ENCODE measurements at regions not wholly inside any gene's neighbourhood (a gene's known extent, or its start where the extent isn't known, plus 50 kb on each side); places are given as distances from the start of the nearest gene placed in this dataset.

DNA sequence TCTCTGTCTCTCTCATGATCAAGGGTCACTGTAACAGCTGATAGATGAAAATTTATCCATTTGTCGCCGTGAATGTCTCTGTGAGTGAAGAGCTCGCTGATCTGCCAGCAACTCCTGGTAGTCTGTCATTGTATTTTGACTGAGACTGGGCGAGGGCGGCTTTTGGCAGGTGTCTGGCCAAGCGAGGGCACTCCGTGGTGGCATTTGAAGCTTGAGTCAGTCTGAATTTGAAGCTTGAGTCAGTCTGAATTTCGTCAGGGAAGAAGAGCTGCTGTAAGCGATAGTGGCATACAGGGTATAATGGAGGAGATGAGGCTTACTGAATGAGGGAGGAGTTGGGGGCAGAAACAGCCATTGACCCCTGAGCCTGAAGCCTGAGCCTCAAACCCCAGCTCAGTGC is 56.8 kb upstream of the FAM181A start:
- ChIA-PET CTCF (interaction anchor here (0.8 kb wide), 2 partner anchors 12 to 33 kb away, joined by 3 read pairs; no protein-coding TSS in a partner anchor), POLR2A (no interaction called here)
- ATAC-seq (no peak), DNase-seq (ENCODE audit: low spot score) (no peak)
- Mint-ChIP-seq H3K27ac (no peak overlapping the region; the same call in 1 of the 2 replicates), H3K4me3 (no peak overlapping the region), H3K36me3 (peaks cover 8% of the 10 kb centered on the region), H3K9me3 (peaks cover 20% of the 10 kb centered on the region), H3K4me1 (no peaks in the 10 kb centered on the region), H3K27me3 (ENCODE audit: low read depth) (peaks cover 19% of the 10 kb centered on the region)
- TF ChIP-seq IRF2 (CRISPR knock-in tag; IDR thresholded peaks at IDR 0.05; ENCODE audit: borderline replicate concordance, low read depth) (no peak), SP1 (CRISPR knock-in tag; conservative IDR thresholded peaks at IDR 0.05) (no peak), ZNF232 (CRISPR knock-in tag; IDR thresholded peaks at IDR 0.05) (no peak), NR1H2 (CRISPR knock-in tag; IDR thresholded peaks at IDR 0.05) (no peak), PRRX2 (CRISPR knock-in tag; IDR thresholded peaks at IDR 0.05) (no peak)
- TF ChIP-seq, protein P1, sequence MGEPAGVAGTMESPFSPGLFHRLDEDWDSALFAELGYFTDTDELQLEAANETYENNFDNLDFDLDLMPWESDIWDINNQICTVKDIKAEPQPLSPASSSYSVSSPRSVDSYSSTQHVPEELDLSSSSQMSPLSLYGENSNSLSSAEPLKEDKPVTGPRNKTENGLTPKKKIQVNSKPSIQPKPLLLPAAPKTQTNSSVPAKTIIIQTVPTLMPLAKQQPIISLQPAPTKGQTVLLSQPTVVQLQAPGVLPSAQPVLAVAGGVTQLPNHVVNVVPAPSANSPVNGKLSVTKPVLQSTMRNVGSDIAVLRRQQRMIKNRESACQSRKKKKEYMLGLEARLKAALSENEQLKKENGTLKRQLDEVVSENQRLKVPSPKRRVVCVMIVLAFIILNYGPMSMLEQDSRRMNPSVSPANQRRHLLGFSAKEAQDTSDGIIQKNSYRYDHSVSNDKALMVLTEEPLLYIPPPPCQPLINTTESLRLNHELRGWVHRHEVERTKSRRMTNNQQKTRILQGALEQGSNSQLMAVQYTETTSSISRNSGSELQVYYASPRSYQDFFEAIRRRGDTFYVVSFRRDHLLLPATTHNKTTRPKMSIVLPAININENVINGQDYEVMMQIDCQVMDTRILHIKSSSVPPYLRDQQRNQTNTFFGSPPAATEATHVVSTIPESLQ (CRISPR knock-in tag; IDR thresholded peaks at IDR 0.05) = no peak

DNA sequence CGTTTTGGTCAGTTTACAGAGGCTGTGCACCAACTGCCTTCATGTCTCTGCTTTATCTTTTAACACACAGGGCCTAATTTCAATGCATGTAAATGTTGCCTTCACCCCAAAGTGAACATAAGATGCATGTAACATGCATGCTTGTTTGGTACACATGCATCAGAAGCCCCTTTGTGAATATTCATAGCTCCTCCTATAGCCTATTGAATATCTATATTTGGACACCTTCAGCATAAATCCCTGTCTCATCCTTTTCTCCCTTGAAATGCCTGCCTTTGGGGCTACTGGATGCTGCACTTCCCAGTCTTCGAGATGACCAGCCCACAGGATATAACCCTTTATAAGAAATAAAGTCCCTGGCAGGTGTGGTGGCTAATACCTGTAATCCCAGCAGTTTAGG is 57.7 kb upstream of the FAM181A start:
- CTCF ChIA-PET = interaction anchor here (0.7 to 3.4 kb wide), 3 partner anchors 24 to 207 kb away, joined by 3 to 12 read pairs (median 3); no protein-coding TSS in a partner anchor
- H3K4me1 Mint-ChIP-seq = no peaks in the 10 kb centered on the region
- no peak overlapping the region for H3K4me3 Mint-ChIP-seq
- peaks cover 12% of the 10 kb centered on the region for H3K9me3 Mint-ChIP-seq
- H3K27ac Mint-ChIP-seq = no peak overlapping the region
- ATAC-seq (no peak), DNase-seq (ENCODE audit: low spot score) (no peak)
- POLR2A ChIA-PET = no interaction called here
- peaks cover 17% of the 10 kb centered on the region for H3K27me3 Mint-ChIP-seq (ENCODE audit: low read depth)
- H3K36me3 Mint-ChIP-seq = peaks cover 6% of the 10 kb centered on the region
- TF ChIP-seq STAT6 (CRISPR knock-in tag; conservative IDR thresholded peaks at IDR 0.05; ENCODE audit: low read depth) (no peak), RELA (CRISPR knock-in tag; IDR thresholded peaks at IDR 0.05; ENCODE audit: borderline replicate concordance) (no peak), NR1H2 (CRISPR knock-in tag; IDR thresholded peaks at IDR 0.05) (no peak), CTCF (IDR thresholded peaks at IDR 0.05) (no peak), SMAD4 (CRISPR knock-in tag; IDR thresholded peaks at IDR 0.05) (no peak), PRDM15 (CRISPR knock-in tag; IDR thresholded peaks at IDR 0.05) (no peak), ESRRA (CRISPR knock-in tag; IDR thresholded peaks at IDR 0.05; ENCODE audit: borderline replicate concordance) (no peak), E2F5 (CRISPR knock-in tag; IDR thresholded peaks at IDR 0.05) (no peak), TEAD4 (CRISPR knock-in tag; IDR thresholded peaks at IDR 0.05) (no peak), JAZF1 (CRISPR knock-in tag; IDR thresholded peaks at IDR 0.05) (no peak), GTF2I (CRISPR knock-in tag; conservative IDR thresholded peaks at IDR 0.05) (no peak), ETV6 (CRISPR knock-in tag; IDR thresholded peaks at IDR 0.05) (no peak), SMAD3 (CRISPR knock-in tag; IDR thresholded peaks at IDR 0.05; ENCODE audit: borderline replicate concordance) (no peak), E2F1 (CRISPR knock-in tag; IDR thresholded peaks at IDR 0.05) (no peak), ZNF425 (CRISPR knock-in tag; conservative IDR thresholded peaks at IDR 0.05) (no peak)
- TF ChIP-seq, protein P2, sequence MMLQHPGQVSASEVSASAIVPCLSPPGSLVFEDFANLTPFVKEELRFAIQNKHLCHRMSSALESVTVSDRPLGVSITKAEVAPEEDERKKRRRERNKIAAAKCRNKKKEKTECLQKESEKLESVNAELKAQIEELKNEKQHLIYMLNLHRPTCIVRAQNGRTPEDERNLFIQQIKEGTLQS (CRISPR knock-in tag; conservative IDR thresholded peaks at IDR 0.05) = no peak

All from WTC11 (cell line).